Neural cell (in vitro differentiated cells): ENCODE measurements at regions not wholly inside any gene's neighbourhood (a gene's known extent, or its start where the extent isn't known, plus 50 kb on each side); places are given as distances from the start of the nearest gene placed in this dataset.

ENCODE experiments used
- EP300 ChIP-seq: fragments of 450-650 bp; conservative IDR thresholded peaks from 2 replicates; pipeline ENCODE4 v1.6.1; 2014; ENCODE audit warnings: antibody characterized with exemption, mild to moderate bottlenecking, moderate library complexity; ENCODE audit not compliant: poor library complexity, severe bottlenecking
- EZH2 ChIP-seq: fragments of 200-600, 300-800 bp; shearing (Covaris generic), sonication (generic); IDR thresholded peaks from 2 replicates; pipeline ENCODE4 v1.6.1; 2014; ENCODE audit warnings: antibody characterized with exemption, low read length, borderline replicate concordance, mild to moderate bottlenecking; ENCODE audit not compliant: insufficient read depth, poor library complexity, severe bottlenecking
- POLR2AphosphoS5 ChIP-seq: IDR thresholded peaks from 2 replicates; pipeline ENCODE4 v1.6.1; 2012
- SMC3 ChIP-seq: fragments of 450-650 bp; conservative IDR thresholded peaks from 2 replicates; pipeline ENCODE4 v1.6.1; 2014; ENCODE audit warnings: antibody characterized with exemption, mild to moderate bottlenecking, moderate library complexity; ENCODE audit not compliant: poor library complexity
- TAF1 ChIP-seq: IDR thresholded peaks from 2 replicates; pipeline ENCODE4 v1.6.1; 2012; ENCODE audit warnings: low read depth
- TF ChIP-seq, protein P1 (sequence below): fragments of 450-650 bp; IDR thresholded peaks from 2 replicates; pipeline ENCODE4 v1.5.1; 2014; ENCODE audit warnings: antibody characterized with exemption, mild to moderate bottlenecking, moderate library complexity; ENCODE audit not compliant: poor library complexity, severe bottlenecking
- TF ChIP-seq, protein P2 (sequence below): IDR thresholded peaks from 2 replicates; pipeline ENCODE4 v1.6.1; 2012; ENCODE audit warnings: borderline replicate concordance

DNA sequence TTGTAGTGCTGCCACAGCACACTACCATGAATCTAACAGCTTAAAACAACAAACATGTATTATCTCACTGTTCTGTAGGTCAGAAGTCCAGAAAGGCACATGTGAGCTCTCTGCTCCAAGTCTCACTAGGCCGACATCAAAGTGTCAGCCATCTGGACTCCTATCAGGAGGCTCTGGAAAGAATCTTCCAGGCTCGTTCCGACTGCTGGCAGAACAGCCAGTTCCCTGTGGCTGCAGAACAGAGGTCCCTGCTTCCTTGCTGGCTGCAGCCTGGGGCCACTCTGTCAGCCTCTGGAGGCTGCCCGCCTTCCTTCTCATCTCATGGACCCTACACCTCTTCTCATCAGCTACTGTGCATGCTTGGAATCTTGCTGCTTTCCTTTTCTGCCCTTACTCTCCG is 168.9 kb downstream of the CBLN1 start:
- no peak for TF ChIP-seq TAF1
- no peak for TF ChIP-seq EP300
- TF ChIP-seq, protein P1, sequence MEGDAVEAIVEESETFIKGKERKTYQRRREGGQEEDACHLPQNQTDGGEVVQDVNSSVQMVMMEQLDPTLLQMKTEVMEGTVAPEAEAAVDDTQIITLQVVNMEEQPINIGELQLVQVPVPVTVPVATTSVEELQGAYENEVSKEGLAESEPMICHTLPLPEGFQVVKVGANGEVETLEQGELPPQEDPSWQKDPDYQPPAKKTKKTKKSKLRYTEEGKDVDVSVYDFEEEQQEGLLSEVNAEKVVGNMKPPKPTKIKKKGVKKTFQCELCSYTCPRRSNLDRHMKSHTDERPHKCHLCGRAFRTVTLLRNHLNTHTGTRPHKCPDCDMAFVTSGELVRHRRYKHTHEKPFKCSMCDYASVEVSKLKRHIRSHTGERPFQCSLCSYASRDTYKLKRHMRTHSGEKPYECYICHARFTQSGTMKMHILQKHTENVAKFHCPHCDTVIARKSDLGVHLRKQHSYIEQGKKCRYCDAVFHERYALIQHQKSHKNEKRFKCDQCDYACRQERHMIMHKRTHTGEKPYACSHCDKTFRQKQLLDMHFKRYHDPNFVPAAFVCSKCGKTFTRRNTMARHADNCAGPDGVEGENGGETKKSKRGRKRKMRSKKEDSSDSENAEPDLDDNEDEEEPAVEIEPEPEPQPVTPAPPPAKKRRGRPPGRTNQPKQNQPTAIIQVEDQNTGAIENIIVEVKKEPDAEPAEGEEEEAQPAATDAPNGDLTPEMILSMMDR = no peak
- TF ChIP-seq EZH2 = no peak
- TF ChIP-seq SMC3 = no peak
- TF ChIP-seq, protein P2, sequence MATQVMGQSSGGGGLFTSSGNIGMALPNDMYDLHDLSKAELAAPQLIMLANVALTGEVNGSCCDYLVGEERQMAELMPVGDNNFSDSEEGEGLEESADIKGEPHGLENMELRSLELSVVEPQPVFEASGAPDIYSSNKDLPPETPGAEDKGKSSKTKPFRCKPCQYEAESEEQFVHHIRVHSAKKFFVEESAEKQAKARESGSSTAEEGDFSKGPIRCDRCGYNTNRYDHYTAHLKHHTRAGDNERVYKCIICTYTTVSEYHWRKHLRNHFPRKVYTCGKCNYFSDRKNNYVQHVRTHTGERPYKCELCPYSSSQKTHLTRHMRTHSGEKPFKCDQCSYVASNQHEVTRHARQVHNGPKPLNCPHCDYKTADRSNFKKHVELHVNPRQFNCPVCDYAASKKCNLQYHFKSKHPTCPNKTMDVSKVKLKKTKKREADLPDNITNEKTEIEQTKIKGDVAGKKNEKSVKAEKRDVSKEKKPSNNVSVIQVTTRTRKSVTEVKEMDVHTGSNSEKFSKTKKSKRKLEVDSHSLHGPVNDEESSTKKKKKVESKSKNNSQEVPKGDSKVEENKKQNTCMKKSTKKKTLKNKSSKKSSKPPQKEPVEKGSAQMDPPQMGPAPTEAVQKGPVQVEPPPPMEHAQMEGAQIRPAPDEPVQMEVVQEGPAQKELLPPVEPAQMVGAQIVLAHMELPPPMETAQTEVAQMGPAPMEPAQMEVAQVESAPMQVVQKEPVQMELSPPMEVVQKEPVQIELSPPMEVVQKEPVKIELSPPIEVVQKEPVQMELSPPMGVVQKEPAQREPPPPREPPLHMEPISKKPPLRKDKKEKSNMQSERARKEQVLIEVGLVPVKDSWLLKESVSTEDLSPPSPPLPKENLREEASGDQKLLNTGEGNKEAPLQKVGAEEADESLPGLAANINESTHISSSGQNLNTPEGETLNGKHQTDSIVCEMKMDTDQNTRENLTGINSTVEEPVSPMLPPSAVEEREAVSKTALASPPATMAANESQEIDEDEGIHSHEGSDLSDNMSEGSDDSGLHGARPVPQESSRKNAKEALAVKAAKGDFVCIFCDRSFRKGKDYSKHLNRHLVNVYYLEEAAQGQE = no peak
- TF ChIP-seq POLR2AphosphoS5 = no peak
